ENCODE measurements at regions not wholly inside any gene's neighbourhood (a gene's known extent, or its start where the extent isn't known, plus 50 kb on each side); places are given as distances from the start of the nearest gene placed in this dataset. TPM values are rescaled to one million over a fixed set of nuclear protein-coding genes. Genes with fewer than 3 reads are reported as not detected.
"Not testable (repeated sequence)": the region's sequence is repeated elsewhere in the genome, so short reads cannot be mapped to it uniquely, and the experiment has no call there.

GRCh38 chr6:12641785-12642184, 74.8 kb upstream of the PHACTR1 start:
- DNase-seq (ENCODE audit: low read depth in 2 of 3, low spot score in 2 of 3) = not testable (repeated sequence)

DNA sequence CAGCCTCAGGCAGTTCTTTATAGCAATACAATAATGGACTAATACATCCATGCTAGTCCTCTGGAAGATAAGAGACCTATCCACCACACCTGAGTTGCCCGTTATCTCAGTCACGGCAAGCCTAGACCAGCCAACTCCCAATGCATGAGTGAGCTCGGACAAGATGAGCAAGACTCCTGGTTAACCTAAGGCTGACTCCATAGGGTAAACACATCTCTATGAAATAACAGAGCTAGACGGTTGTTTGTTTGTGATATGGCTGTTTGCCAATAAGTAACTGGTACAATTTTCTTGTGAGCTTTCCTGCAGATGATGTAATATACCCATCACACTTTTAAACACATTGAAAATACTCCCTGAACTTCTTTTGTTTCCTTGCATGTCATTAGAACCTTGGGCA, 70.6 kb upstream of the PHACTR1 start:
- DNase-seq (ENCODE audit: low read depth in 2 of 3, low spot score in 2 of 3) = no peak

DNA sequence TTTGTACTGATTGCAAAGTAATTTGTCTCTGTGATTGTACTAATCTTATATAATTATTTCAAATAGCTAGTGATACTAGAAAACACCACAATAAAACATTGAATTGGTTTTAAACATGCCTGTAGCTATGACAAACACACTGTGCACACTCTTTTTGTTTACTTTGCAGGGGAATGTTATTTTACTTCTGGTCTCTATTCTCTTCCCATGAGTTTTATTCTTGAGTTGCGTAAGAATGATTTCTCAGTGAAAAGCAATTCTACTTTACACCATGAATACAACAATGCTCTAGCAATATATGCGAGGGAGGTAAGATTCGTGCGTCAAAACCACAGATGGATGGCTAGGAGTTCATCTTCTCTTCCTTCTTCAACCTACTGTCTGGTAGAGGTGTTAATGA, 68.4 kb upstream of the PHACTR1 start:
- no peak for DNase-seq (ENCODE audit: low read depth in 2 of 3, low spot score in 2 of 3)

- DNase-seq (ENCODE audit: low read depth in 2 of 3, low spot score in 2 of 3) = no peak
Observed at GRCh38 chr6:12649325-12649724, 67.2 kb upstream of the PHACTR1 start.

GRCh38 chr6:12653486-12653885, 63.1 kb upstream of the PHACTR1 start:
- peak in 2 of 3 donors; percentile 79 to 94 for DNase-seq (ENCODE audit: low read depth in 2 of 3, low spot score in 2 of 3)

GRCh38 chr6:12654107-12654506, 62.5 kb upstream of the PHACTR1 start:
- no peak for DNase-seq (ENCODE audit: low read depth in 2 of 3, low spot score in 2 of 3)

DNA sequence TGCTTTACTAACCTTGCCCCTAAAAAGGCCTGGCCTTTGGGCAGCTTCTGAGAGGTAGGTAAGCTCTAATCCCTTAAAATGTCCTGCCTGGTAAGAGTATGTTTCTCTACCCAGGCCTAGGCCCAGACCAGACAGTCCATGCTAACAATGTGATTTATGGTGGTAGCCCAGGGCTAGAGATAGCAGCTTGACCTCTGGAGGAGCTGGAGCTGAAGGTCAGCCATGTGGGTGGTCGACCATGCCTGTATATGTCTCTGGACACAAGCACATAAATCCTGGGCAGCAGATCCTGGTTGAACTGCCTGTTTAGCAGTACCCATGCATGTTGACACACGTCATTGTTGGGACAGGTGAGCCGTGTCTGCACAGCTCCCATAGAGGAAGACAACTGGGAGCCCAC, 62.1 kb upstream of the PHACTR1 start:
- DNase-seq (ENCODE audit: low read depth in 2 of 3, low spot score in 2 of 3) = no peak

- DNase-seq (ENCODE audit: low read depth in 2 of 3, low spot score in 2 of 3) = no peak
Observed at GRCh38 chr6:12656906-12657305, 59.7 kb upstream of the PHACTR1 start.

DNA sequence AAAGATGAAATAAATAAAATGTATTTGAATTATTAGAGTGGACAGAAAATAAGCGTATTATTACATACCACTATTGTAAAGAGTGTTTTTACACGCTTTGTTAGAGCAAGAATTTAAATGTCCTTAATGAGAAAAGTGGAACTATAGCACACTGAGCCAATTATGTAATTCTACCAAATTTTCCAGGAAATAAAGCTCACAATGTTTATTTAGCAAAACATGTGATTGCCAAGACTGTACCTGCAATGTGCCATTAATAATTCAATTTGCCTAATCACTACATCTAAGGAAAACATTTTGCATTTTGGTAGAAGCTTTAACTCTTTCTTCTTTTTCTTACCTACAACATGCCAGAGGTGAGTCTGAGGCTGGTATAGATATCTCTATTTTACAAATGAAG, 58.7 kb upstream of the PHACTR1 start:
- DNase-seq (ENCODE audit: low read depth in 2 of 3, low spot score in 2 of 3) = no peak

DNA sequence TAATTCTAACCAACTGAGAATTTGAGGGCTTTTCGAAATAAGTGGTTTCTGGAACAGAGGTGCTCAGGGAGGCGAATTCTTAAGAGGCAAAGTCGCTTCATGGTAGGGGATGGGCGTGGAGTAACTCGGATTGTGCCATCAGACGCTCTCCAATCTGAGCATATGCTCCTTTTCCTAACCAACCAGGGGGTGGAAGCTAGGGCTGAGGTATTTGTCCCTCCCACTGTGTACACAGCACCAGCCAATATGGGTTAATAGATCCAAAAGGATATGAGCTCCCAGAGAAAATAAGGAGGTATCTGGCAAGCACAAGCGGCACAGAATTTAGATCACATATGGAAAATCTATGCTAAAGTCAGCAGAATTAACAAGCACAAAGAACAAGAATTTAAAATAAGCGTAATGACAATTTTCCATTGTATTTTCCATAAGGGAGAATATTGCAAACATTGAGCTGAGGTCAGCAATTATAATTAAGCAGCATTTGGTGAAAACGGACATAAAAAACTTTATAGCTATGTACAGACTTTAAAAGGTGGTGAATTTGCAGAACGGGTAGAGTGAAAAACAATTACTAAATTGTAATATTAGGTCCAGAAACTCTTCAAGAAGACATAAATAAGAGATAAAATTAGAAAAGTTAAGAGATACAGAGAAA, 55.0 kb upstream of the PHACTR1 start:
- no peak for DNase-seq (ENCODE audit: low read depth in 2 of 3, low spot score in 2 of 3)

Small RNA genes in the stretch of these regions (small RNA-seq; reads per million reads assigned to genes)
- gene RN7SKP293 = not detected

Data from hematopoietic multipotent progenitor cell (in vitro differentiated cells).